ENCODE measurements at regions not wholly inside any gene's neighbourhood (a gene's known extent, or its start where the extent isn't known, plus 50 kb on each side); places are given as distances from the start of the nearest gene placed in this dataset.

GRCh38 chr6:80508885-80509630 is 402.6 kb downstream of the BCKDHB start:
- TF ChIP-seq ZFX (IDR thresholded peaks at IDR 0.05; ENCODE audit: borderline replicate concordance) (no peak), CTCF (IDR thresholded peaks at IDR 0.05) (no peak)

All from 22Rv1 (cell line).